ENCODE measurements at regions not wholly inside any gene's neighbourhood (a gene's known extent, or its start where the extent isn't known, plus 50 kb on each side); places are given as distances from the start of the nearest gene placed in this dataset.

DNA sequence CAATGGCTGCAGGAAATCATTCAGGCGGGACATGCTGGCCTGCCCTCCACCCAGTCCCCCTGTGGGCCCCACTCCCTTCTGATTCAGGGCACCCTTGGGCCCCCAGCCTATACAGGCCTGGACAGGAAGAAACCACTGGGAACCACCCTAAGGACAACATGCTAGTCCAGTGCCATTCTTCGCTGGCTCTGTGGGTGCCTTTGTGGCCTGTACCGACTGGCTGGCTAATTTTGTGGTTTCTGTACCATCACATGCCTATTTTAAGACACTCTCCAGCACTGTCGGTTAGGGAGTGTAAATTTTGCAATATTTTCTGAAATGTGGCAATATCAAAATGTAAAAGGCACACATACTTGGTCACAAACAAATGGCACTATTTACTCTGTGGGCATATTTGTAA is 61.4 kb upstream of the POLG start:
- Mint-ChIP-seq H3K27ac (ENCODE audit: low read depth) (no peak overlapping the region), H3K4me1 (no peaks in the 10 kb centered on the region), H3K9me3 (no peaks in the 10 kb centered on the region), H3K4me3 (no peak overlapping the region), H3K36me3 (ENCODE audit: insufficient read depth) (peaks cover 2% of the 10 kb centered on the region), H3K27me3 (peaks cover 41% of the 10 kb centered on the region)
- ATAC-seq (replicated peaks; ENCODE audit: extremely low read depth, poor library complexity, severe bottlenecking) (no peak), DNase-seq (ENCODE audit: low spot score in 2 of 2) (no peak)

DNA sequence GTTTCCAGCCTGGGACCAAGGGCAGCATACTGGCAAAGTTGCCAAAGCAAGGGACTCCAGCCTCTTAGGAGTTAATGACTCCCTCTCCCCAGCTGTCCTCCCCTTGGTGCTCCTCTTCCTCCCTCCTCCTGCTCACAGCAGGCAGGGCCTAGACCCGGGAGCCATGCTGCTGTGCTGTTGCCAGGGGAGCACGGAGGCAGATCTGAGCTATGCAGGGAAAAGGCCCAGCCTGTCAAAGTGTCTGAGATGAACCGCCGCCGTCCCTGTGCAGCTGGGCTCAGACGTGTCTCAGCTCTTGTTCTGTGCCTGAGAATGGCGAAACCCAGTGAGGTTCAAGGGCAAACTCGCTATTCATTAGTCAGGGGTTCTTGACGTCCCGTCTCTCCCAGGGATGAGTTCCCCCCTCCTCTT is 60.8 kb upstream of the POLG start:
- Mint-ChIP-seq H3K4me1 (no peaks in the 10 kb centered on the region), H3K27ac (ENCODE audit: low read depth) (no peak overlapping the region), H3K27me3 (peaks cover 41% of the 10 kb centered on the region), H3K4me3 (no peak overlapping the region), H3K9me3 (no peaks in the 10 kb centered on the region), H3K36me3 (ENCODE audit: insufficient read depth) (peaks cover 2% of the 10 kb centered on the region)
- no peak for ATAC-seq (replicated peaks; ENCODE audit: extremely low read depth, poor library complexity, severe bottlenecking)
- no peak for DNase-seq (ENCODE audit: low spot score in 2 of 2)

DNA sequence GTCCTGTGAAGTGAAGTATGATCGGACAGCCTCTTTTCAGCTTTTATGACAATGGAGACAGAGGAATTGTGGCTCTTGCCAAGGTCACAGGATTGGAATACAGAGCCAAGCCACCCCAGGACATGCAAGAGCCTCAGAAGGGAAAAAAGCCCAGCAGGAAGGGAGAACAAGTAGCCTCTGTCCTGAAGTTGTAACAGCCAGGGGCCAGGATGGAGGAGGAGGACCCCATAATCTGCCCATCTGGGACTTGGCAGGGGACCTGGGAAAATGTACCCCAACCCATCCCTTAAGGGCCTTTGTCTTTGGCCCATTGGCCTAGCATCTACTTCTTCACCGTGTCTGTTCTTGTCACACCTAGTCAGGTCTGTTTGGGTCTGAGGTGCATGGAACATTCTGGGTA is 60.4 kb upstream of the POLG start:
- H3K9me3 Mint-ChIP-seq = no peaks in the 10 kb centered on the region
- peaks cover 45% of the 10 kb centered on the region for H3K27me3 Mint-ChIP-seq
- H3K36me3 Mint-ChIP-seq (ENCODE audit: insufficient read depth) = peaks cover 2% of the 10 kb centered on the region
- ATAC-seq (replicated peaks; ENCODE audit: extremely low read depth, poor library complexity, severe bottlenecking) (no peak), DNase-seq (ENCODE audit: low spot score in 2 of 2) (no peak)
- H3K4me1 Mint-ChIP-seq = no peaks in the 10 kb centered on the region
- H3K27ac Mint-ChIP-seq (ENCODE audit: low read depth) = no peak overlapping the region
- H3K4me3 Mint-ChIP-seq = no peak overlapping the region

DNA sequence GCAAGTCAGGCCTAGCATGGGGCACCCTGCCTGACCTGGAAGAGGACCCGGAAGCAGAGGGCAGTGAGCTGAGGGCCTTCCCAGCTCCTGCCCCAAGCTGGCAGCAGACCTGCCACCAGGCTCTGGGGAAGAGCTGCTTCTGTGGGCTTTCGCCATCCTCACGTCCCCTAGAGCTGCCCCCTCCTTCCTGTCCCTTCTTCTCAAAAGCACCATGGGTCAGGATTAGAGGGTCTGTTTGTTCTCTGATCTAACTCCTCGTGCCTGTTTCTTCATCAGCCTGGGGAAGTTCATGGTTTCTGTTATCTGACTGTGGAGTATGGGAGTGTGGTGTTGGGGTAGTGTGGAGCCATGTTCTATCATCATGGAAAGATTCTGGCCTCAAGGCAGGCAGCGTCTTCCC is 58.4 kb upstream of the POLG start:
- Mint-ChIP-seq H3K27me3 (peaks cover 58% of the 10 kb centered on the region), H3K36me3 (ENCODE audit: insufficient read depth) (peaks cover 2% of the 10 kb centered on the region), H3K4me1 (no peaks in the 10 kb centered on the region), H3K4me3 (no peak overlapping the region), H3K27ac (ENCODE audit: low read depth) (no peak overlapping the region), H3K9me3 (no peaks in the 10 kb centered on the region)
- no peak for ATAC-seq (replicated peaks; ENCODE audit: extremely low read depth, poor library complexity, severe bottlenecking)
- no peak for DNase-seq (ENCODE audit: low spot score in 2 of 2)

DNA sequence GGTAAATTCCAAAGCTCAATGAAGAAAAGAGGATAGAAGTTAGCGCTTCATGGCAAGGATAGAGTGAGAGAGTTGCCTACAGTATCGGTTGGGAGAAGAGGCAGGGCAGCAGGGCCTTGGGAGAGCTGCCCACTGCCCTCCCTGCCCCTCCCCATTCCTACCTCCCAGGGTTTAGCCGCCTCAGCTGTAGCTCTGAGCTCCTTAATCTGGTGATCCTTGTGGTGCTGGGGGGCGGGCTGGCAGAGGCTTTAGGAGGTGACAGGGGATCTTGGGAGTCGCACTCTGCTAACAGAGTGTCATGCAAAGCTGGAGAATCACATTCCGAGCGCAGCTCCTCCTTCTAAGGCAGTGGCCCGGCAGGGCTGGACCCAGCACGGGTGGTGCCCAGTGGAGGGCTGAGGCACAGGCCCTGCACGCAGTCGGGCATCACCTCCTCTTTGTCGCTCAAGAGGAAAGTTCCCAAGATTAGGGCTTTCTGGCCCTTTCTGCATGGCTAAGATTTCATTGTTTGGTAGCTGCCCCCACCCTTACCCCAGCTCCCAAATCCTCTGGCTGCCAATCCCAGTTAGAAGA is 57.1 kb upstream of the POLG start:
- Mint-ChIP-seq H3K9me3 (no peaks in the 10 kb centered on the region), H3K4me3 (no peak overlapping the region), H3K27me3 (peaks cover 50% of the 10 kb centered on the region), H3K4me1 (no peaks in the 10 kb centered on the region), H3K27ac (ENCODE audit: low read depth) (no peak overlapping the region), H3K36me3 (ENCODE audit: insufficient read depth) (peaks cover 2% of the 10 kb centered on the region)
- DNase-seq (ENCODE audit: low spot score in 2 of 2) = no peak
- ATAC-seq (replicated peaks; ENCODE audit: extremely low read depth, poor library complexity, severe bottlenecking) = no peak

DNA sequence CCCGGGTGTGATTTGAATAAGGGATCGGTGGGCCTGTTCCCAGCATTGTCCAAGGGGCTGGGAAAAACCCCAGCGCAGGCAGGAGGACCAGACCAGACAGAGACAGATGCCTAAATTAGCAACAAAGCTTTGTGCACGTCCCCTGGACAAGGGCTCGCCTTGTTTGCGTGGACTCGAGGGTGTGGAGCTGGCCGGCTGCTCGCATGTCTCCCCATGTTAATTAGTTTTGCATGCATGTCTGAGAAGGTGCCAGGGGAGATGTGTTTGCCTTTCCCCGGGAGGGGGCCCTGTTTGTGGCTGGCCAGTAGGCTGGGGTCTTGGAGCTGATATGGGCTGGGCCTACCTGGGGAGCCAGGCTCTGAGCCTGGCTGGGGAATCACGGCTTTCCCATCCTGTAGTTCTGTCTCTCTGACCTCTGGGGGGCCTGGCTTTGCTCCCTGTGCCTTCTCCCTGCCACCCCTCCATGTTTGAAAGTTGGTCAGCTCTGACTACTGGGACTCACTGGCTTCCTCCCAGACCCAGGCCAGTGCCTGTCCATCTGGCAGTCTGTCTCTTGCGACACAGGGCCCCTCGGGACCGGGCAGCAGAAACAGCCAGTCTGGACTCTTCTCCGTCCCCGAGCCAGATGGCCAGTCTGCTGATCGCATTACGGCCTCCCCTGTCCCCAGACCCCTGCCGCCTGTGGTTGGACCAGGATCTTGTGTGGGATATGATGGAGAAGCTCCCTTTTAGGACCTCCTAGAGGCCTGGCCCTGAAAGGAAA is 55.4 kb upstream of the POLG start:
- peaks cover 43% of the 10 kb centered on the region for H3K27me3 Mint-ChIP-seq

DNA sequence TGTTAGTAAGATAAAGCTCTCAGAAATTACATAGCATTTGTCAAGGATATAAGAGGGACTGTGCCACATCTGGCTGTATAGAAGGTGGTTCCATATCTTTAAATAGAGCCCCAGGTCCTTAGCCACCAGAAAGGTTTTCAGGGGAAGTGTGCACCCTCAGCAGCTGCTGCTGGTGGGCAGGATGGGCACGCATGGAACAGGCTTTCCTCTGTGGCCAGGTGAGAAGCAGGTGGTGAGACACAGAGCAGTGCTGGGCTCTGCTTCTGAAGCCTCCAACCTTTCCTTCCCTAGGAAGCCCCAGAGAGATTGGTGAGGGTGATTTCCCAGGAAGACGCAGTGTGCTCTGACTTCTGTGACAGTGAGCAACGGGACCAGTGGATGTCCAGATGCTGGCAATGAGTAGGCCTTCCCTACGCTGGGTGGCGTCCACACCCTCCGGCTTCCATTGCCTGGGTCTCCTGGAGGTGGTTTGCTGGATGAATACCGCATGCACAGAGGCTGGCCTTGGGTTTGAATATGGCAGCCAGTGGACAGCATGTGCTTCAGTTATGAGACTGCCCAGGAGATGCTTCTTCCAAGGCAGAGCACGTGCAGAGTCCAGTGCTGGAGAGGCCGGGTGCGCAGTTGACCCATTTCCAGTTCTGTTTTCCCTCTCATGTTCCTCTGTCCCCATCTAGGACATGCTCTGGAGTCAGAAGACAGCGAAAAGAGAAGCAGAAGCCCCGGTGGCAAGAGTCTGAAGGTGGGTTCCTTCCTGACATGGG is 52.7 kb upstream of the POLG start:
- Mint-ChIP-seq H3K4me1 (no peaks in the 10 kb centered on the region), H3K9me3 (no peaks in the 10 kb centered on the region), H3K4me3 (no peak overlapping the region), H3K27me3 (peaks cover 41% of the 10 kb centered on the region), H3K27ac (ENCODE audit: low read depth) (no peak overlapping the region), H3K36me3 (ENCODE audit: insufficient read depth) (peaks cover 4% of the 10 kb centered on the region)
- ATAC-seq (replicated peaks; ENCODE audit: extremely low read depth, poor library complexity, severe bottlenecking) (no peak), DNase-seq (ENCODE audit: low spot score in 2 of 2) (no peak)

More for the DNA sequence above, 55.4 kb upstream of the POLG start:
- Mint-ChIP-seq H3K27ac (ENCODE audit: low read depth) (no peak overlapping the region), H3K36me3 (ENCODE audit: insufficient read depth) (peaks cover 2% of the 10 kb centered on the region), H3K4me3 (no peak overlapping the region), H3K9me3 (no peaks in the 10 kb centered on the region), H3K4me1 (no peaks in the 10 kb centered on the region)
- DNase-seq (ENCODE audit: low spot score in 2 of 2) (no peak), ATAC-seq (replicated peaks; ENCODE audit: extremely low read depth, poor library complexity, severe bottlenecking) (no peak)

DNA sequence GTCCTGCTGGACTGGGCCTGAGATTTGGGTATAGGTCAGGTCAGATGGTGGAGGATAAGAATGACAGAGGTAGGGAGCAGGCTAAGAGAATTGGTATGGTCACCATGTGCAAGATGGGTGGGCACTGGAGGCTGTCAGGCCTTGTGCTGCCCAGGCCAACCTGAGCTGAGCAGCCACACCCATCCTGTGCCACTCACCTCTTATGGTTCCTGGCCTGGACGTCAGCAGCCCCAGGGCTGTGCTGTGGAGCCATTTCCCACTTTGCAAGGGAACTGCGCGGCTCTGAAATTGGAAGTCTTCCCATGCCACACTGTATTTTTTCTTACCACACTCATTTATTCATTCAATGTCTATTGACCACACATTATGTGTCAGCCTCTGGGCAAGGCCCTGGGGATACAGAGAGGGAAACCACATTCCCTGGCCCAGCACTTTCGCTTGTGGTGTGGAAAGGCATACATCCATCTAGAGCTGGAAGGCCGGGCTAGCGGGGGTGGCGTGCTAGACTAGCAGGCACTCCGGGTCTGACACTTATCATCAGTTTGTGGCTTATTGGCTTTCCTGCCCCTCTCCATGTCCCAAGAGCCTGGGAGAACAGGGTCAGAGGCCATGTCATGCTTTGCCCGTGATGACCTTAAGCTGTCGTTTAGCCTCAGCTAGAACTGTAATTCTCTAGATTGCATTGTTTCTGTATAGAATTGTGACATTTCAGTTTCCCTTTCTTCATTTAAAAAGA is 51.1 kb upstream of the POLG start:
- no peak overlapping the region for H3K27ac Mint-ChIP-seq (ENCODE audit: low read depth)
- DNase-seq (ENCODE audit: low spot score in 2 of 2) (no peak), ATAC-seq (replicated peaks; ENCODE audit: extremely low read depth, poor library complexity, severe bottlenecking) (no peak)

More for the DNA sequence above, 51.1 kb upstream of the POLG start:
- peaks cover 33% of the 10 kb centered on the region for H3K27me3 Mint-ChIP-seq
- H3K4me3 Mint-ChIP-seq = no peak overlapping the region
- H3K9me3 Mint-ChIP-seq = no peaks in the 10 kb centered on the region
- peaks cover 4% of the 10 kb centered on the region for H3K36me3 Mint-ChIP-seq (ENCODE audit: insufficient read depth)
- H3K4me1 Mint-ChIP-seq = no peaks in the 10 kb centered on the region

Data from central memory CD8-positive, alpha-beta T cell (primary cell).